Stimulated activated CD8-positive, alpha-beta memory T cell treated with anti-CD3 and anti-CD28 coated beads, Interleukin-4, amount 100 ng/mL, for 24 hours (primary cell): ENCODE measurements at regions not wholly inside any gene's neighbourhood (a gene's known extent, or its start where the extent isn't known, plus 50 kb on each side); places are given as distances from the start of the nearest gene placed in this dataset.

Experiments used
- DNase-seq: peaks from one replicate; pipeline ENCODE4 v3.0.0-alpha.2; 2020; ENCODE audit warnings: low read depth

DNA sequence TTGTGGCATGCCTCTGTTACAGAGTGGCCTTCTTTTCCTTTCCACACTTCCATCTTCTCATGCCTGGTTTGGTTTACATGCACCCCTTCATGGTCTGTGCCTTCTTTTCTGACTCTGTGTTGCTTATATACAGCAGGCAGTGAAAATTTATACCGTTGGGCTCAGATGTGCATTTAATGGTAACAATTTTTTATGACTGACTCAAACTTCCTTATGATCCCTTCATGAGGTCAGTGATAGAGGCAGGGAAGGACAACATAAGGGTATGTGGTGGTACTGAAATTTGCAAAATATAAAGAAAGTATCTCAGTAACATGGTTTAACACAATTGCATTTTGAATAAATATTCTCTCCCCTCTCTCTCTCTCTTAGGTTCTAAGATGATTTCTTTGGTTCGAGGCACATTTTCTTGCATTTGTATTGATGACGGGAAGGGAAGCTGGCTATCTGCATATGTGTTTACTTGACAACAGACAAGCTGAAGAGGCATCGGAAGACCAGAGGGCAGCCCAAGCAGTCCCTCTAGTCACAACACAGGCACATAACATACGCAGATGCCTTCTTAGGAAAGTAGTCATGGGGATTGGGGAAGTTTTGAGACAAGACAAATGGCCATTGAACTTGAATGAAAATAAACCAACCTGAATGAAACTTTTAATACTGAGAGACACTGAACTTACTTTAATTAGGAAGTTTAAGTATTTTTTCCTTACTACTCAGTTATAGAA lies 163.3 kb upstream of the LEF1 start:
- no peak for DNase-seq

GRCh38 chr4:108328383-108328732 lies 159.6 kb upstream of the LEF1 start:
- no peak for DNase-seq

DNA sequence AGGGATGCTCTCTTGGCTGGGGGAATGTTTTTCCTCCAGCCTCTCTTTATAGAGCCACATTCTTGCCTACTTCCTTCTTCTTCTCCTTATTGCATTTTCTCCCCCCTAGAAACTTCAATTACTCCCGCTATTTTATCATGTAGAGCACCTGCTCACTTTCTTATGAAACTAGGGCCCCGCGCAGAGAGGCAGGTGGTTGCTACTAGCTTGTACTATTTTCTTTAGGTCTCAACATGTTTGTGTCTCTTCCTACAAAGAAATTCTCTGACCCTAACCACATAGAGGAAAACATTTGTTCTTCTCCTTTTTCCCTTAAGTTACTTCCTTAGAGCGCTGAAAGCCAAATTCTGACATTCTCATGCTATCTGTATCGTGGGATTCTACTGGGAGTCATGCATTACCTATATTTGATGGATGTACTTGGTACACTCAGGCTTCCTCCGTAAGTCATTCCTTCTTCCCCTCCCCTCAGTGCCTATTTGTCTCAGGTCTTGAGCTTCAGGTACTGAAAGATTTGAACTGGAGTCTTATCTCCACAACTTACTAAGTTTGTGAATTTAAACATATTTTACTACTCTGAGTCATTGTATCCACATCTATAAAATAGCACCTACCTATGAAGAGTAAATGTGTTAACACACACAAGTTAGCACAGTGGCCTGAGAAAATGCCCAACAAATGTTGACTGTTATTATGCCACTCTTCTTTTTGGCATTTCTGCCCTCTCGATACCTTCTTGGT lies 159.1 kb upstream of the LEF1 start:
- DNase-seq = no peak

DNA sequence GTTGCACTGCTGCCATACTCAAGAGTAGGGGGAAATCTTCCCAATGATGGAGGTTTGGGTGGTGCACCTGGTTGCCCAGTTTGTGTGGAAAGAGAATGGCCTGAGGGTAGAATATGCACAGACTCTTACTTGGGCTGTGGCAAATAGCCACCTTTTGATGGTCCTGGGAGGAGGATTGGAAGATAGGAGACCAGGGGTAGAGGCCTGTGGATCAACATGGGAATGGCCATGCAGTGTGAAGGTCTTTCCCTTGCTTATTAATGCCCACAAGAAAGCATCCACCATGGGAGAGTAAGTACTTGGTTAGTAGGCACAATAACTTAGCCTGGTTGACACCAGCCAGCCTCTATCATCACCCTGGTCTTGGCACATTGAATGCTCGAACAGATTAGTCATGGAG lies 156.8 kb upstream of the LEF1 start:
- no peak for DNase-seq

DNA sequence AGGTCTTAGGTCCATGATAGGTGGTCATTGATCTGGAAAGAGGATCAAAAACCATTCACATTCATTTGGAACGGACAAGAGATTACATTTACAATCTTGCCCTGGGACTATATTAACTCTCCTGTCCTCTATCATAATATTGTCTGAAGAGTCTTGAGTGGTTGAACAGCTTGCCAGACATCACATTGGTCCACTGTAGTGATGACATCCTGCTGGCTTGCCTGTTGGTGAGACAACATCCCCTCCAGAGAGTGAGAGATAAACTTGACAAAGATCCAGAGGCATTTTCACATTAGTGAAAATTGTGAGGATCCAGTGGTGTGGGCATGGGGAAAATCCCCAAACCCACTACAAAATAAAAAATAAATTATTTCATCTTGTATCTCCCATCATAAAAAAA lies 155.7 kb upstream of the LEF1 start:
- no peak for DNase-seq

DNA sequence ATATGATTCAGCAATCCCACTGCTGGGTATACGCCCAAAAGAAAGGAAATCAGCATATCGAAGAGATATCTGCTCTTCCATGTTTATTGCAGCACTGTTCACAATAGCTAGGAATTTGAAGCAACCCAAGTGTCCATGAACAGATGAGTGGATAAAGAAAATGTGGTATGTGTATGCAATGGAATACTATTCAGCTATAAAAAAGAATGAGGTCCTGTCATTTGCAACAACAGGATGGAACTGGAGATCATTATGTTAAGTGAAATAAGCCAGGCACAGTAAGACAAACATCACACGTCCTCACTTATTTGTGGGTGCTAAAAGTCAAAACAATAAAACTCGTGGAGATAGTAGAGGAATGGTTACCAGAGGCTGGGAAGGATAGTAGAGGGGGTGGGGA lies 153.8 kb upstream of the LEF1 start:
- no peak for DNase-seq

- no peak for DNase-seq
Measured at GRCh38 chr4:108320061-108320460, 151.3 kb upstream of the LEF1 start.

DNA sequence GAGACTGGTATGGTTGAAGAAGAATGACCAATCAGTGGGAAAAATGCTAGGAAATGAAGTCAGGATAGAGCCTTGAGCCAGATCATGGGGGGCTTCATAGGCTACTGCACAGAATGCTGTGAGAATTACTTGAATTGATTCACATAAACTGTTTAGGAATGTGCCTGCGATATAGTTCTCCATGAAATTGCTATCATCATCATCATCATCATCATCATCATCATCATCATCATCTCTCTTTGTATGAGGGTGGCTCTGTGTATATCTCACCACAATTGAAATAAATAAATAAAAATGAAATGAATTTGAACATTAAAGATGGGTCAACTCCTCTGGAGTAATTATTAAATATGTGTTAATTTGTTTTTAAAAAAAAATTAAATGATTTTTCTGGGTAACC lies 148.6 kb upstream of the LEF1 start:
- no peak for DNase-seq

DNA sequence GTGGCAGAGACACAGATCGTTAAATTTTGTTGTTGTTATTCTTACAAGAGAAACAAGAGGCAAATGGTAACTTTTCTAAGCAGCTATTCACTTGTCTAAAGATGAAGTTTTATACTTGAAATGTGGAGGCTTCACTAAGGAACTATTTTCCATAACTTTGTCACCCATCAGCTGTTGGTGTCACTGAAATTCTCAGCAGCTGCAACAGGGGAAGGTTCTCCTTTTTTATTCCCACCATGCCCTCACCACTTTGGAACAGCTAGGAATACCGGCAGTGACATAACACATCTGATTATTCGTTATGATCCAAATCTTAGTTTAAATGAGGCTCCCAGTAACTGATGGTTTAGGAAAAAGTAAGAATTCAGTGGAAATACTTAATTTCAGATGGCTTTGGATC lies 147.0 kb upstream of the LEF1 start:
- DNase-seq = no peak

DNA sequence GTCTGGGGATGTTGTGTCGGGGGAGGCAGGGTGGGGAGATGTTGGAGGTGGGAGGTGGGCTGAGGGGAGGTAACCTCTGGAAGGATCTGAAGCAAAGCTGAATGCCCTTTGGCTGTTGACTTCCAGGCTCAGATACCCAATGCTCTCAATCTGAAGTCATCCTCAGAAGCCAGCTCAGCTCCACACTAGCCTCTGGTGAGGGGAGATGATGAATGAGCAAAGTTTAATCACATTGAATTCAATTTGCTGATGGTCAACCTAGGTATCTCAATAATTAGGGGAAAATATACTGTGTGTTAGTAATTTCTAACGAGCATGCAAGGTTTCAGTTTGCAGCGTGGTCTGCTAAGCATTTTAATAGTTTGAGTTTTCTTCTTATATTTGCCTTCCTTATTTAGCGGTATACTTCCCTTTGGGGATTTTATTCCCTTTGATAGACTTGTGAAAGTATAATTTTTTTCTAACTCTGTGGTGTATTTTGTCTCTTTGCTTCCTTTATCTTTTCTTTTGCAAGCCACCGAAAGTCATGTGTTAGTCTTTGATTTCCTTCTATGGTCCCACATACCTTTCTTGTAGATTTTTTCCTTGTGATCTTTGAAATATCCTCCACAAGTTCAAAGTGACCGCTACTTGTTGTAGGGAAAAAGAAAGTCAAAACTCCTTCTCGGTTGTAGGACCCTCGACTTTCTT lies 146.3 kb upstream of the LEF1 start:
- no peak for DNase-seq

GRCh38 chr4:108313546-108314339 lies 145.0 kb upstream of the LEF1 start:
- DNase-seq = no peak

- DNase-seq = no peak
Measured at GRCh38 chr4:108311313-108311712, 142.6 kb upstream of the LEF1 start.

GRCh38 chr4:108303488-108304177 lies 134.9 kb upstream of the LEF1 start:
- DNase-seq = no peak

DNA sequence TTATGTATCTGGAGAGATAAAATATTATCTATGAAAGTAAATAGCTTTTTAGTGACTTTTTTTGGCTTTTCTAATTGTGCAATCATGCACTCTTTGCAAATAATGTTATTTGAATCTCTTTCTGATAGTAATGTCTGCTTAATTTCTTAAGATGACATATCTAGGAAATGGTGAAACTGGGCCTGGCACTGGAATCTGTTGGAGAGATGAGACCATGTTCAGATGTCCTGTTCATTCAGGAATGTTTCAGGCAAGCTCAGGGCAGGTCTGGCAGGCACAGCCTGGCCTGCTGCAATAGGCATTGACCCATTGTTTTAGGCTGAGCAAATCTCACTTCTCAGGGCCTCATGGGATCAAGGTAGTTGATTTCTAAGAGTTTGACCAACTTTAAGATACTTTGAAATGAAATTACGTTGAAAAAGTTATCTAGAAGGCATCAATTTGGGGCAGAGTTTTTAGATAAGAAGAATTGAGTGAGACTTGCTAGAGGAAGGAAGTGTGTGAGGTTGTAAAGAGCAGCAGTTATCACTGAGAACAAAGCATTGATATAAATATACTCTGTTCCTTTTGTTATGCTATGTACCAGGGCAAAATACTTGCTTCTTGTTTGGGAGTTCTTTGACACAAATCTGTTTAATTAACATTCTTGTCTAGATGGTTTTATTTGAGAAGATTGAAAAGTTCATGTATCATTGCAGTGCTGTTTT lies 133.0 kb upstream of the LEF1 start:
- DNase-seq = no peak

- no peak for DNase-seq
Measured at GRCh38 chr4:108297605-108298004, 128.9 kb upstream of the LEF1 start.

GRCh38 chr4:108292229-108292628 lies 123.5 kb upstream of the LEF1 start:
- no peak for DNase-seq

- no peak for DNase-seq
Measured at GRCh38 chr4:108291137-108291536, 122.4 kb upstream of the LEF1 start.

DNA sequence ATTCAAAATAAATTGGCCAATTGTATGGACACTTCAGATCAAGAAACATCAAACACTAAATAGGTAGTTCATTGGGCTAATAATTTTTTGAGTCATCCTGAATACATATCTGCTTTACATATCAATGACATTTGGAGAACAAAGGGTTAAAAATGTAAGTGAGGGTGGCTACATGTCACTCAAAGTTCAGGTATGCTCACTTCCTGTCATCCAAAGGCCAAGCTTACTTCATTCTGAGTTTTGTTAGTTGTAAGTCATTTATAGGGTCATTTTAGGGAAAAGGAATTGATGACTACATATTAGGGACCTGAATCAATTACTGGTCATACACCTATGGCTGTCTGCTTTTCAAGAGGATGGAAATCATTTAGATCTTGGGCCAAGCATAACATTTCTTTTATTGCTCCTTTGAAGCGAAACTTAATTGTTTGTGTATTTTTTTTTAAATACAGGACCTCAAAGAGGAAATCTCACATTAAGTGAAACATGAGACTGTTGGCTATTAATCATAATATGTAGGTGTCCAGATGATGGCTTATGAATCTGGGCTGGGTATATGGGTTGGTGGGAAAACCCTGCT lies 119.2 kb upstream of the LEF1 start:
- DNase-seq = no peak

- no peak for DNase-seq
Measured at GRCh38 chr4:108280072-108280471, 111.3 kb upstream of the LEF1 start.

- no peak for DNase-seq
Measured at GRCh38 chr4:108276690-108277089, 108.0 kb upstream of the LEF1 start.

- DNase-seq = no peak
Measured at GRCh38 chr4:108272986-108273385, 104.3 kb upstream of the LEF1 start.
